ENCODE measurements at regions not wholly inside any gene's neighbourhood (a gene's known extent, or its start where the extent isn't known, plus 50 kb on each side); places are given as distances from the start of the nearest gene placed in this dataset.

DNA sequence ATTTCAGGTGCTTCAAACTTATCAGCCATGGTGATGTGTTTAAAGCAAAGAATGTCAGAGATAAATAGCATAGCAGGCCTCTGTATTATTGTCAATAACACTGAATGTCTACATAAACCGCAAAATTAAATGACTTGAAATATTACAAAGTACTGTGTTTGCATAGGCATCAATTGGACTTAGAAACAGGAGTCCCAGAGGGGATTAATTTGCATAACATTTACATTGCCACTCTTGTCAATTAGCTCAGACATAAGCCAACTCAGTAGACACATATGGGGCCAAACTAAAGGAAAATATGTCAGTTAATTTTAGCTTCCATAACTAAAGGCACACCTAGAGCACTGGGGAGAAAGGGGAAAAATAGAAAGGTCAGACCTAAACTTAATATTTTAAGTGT lies 814.5 kb upstream of the NEGR1 start:
- Mint-ChIP-seq H3K36me3 (ENCODE audit: low read depth) (no peaks in the 10 kb centered on the region), H3K4me1 (peaks cover 18% of the 10 kb centered on the region), H3K27ac (no peak overlapping the region), H3K4me3 (no peak overlapping the region), H3K27me3 (ENCODE audit: insufficient read depth, low read depth, poor library complexity) (peaks cover 4% of the 10 kb centered on the region), H3K9me3 (no peaks in the 10 kb centered on the region; the same call in 2 of the 3 replicates)
- TF ChIP-seq ZNF331 (CRISPR knock-in tag; IDR thresholded peaks at IDR 0.05; ENCODE audit: low read depth) (no peak), STAT1 (IDR thresholded peaks at IDR 0.05; ENCODE audit: unreplicated experiment) (no peak), EZH2phosphoT487 (IDR thresholded peaks at IDR 0.05; ENCODE audit: unreplicated experiment) (no peak), CREB1 (CRISPR knock-in tag; IDR thresholded peaks at IDR 0.05; ENCODE audit: low read depth) (no peak), JUNB (IDR thresholded peaks at IDR 0.05; ENCODE audit: unreplicated experiment) (no peak)
- TF ChIP-seq, protein P1, sequence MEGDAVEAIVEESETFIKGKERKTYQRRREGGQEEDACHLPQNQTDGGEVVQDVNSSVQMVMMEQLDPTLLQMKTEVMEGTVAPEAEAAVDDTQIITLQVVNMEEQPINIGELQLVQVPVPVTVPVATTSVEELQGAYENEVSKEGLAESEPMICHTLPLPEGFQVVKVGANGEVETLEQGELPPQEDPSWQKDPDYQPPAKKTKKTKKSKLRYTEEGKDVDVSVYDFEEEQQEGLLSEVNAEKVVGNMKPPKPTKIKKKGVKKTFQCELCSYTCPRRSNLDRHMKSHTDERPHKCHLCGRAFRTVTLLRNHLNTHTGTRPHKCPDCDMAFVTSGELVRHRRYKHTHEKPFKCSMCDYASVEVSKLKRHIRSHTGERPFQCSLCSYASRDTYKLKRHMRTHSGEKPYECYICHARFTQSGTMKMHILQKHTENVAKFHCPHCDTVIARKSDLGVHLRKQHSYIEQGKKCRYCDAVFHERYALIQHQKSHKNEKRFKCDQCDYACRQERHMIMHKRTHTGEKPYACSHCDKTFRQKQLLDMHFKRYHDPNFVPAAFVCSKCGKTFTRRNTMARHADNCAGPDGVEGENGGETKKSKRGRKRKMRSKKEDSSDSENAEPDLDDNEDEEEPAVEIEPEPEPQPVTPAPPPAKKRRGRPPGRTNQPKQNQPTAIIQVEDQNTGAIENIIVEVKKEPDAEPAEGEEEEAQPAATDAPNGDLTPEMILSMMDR (conservative IDR thresholded peaks at IDR 0.05; ENCODE audit: low read depth in 2 of 2), result no peak
- ATAC-seq, result no peak
- Histone ChIP-seq H2AFZ (no peak overlapping the region), H3K79me2 (replicated peaks; ENCODE audit: insufficient read depth) (no peaks in the 10 kb centered on the region), H3K9me2 (ENCODE audit: insufficient read depth) (no peaks in the 10 kb centered on the region; the same call in 1 of the 2 replicates), H3K36me3 (ENCODE audit: insufficient read depth) (no peaks in the 10 kb centered on the region), H3K4me2 (no peak overlapping the region), H3K27ac (ENCODE audit: low read depth) (no peak overlapping the region), H4K20me1 (replicated peaks; ENCODE audit: insufficient read depth) (no peaks in the 10 kb centered on the region), H3K27me3 (ENCODE audit: insufficient read depth) (no peaks in the 10 kb centered on the region), H3K4me1 (ENCODE audit: insufficient read depth) (peaks cover 15% of the 10 kb centered on the region), H3F3A (replicated peaks; ENCODE audit: low read depth) (no peaks in the 10 kb centered on the region), H3K4me3 (no peak overlapping the region)
- no peak for DNase-seq (ENCODE audit: low spot score)

DNA sequence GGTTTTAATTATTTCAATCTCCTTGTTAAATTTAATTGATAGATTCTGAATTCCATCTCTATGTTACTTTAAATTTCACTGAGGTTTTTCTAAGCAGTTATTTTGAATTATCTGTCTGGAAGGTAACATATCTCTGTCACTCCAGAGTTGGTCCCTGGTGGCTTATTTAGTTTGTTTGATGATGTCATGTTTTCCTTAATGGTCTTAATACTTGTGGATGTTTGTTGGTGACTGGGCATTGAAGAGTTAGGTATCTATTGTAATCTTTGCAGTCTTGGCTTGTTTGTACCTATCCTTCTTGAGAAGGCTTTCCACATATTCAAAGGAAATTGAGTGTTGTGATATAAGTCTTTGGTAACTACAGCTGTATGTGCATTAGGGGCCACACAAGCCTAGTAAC lies 810.0 kb upstream of the NEGR1 start:
- DNase-seq (ENCODE audit: low spot score) (no peak), ATAC-seq (no peak)
- no peaks in the 10 kb centered on the region for H3F3A ChIP-seq (replicated peaks; ENCODE audit: low read depth)
- H3K27me3 Mint-ChIP-seq (ENCODE audit: insufficient read depth, low read depth, poor library complexity), result peaks cover 4% of the 10 kb centered on the region
- H3K79me2 ChIP-seq (replicated peaks; ENCODE audit: insufficient read depth), result no peaks in the 10 kb centered on the region
- peaks cover 8% of the 10 kb centered on the region for H3K4me1 ChIP-seq (ENCODE audit: insufficient read depth)
- no peak overlapping the region for H3K4me3 Mint-ChIP-seq
- no peaks in the 10 kb centered on the region; the same call in 1 of the 2 replicates for H3K9me2 ChIP-seq (ENCODE audit: insufficient read depth)
- peaks cover 2% of the 10 kb centered on the region; the same call in 2 of the 3 replicates for H3K9me3 Mint-ChIP-seq
- no peaks in the 10 kb centered on the region for H3K27me3 ChIP-seq (ENCODE audit: insufficient read depth)
- peaks cover 5% of the 10 kb centered on the region; the same call in 1 of the 3 replicates for H3K36me3 Mint-ChIP-seq (ENCODE audit: low read depth)
- H2AFZ ChIP-seq, result no peak overlapping the region
- H3K4me2 ChIP-seq, result no peak overlapping the region
- H3K4me1 Mint-ChIP-seq, result peaks cover 10% of the 10 kb centered on the region; the same call in 2 of the 3 replicates
- H3K36me3 ChIP-seq (ENCODE audit: insufficient read depth), result no peaks in the 10 kb centered on the region
- no peak overlapping the region for H3K27ac ChIP-seq (ENCODE audit: low read depth)
- H4K20me1 ChIP-seq (replicated peaks; ENCODE audit: insufficient read depth), result no peaks in the 10 kb centered on the region
- H3K4me3 ChIP-seq, result no peak overlapping the region
- H3K27ac Mint-ChIP-seq, result no peak overlapping the region
- TF ChIP-seq ZNF114 (CRISPR knock-in tag; IDR thresholded peaks at IDR 0.05), result no peak
- no peak for TF ChIP-seq REST (IDR thresholded peaks at IDR 0.05; ENCODE audit: unreplicated experiment)
- TF ChIP-seq POLR2AphosphoS5 (IDR thresholded peaks at IDR 0.05; ENCODE audit: low read depth), result no peak
- no peak for TF ChIP-seq ETS1 (IDR thresholded peaks at IDR 0.05)
- TF ChIP-seq, protein P1 (conservative IDR thresholded peaks at IDR 0.05; ENCODE audit: low read depth in 2 of 2), result no peak
- no peak for TF ChIP-seq NANOG (IDR thresholded peaks at IDR 0.05; ENCODE audit: borderline replicate concordance)
- no peak for TF ChIP-seq ZNF331 (CRISPR knock-in tag; IDR thresholded peaks at IDR 0.05; ENCODE audit: low read depth)
- TF ChIP-seq EZH2 (IDR thresholded peaks at IDR 0.05; ENCODE audit: low read depth, unreplicated experiment), result no peak
- no peak for TF ChIP-seq EZH2phosphoT487 (IDR thresholded peaks at IDR 0.05; ENCODE audit: unreplicated experiment)

Data from GM23338 (cell line).